Nephron progenitor cell (in vitro differentiated cells): ENCODE measurements at regions not wholly inside any gene's neighbourhood (a gene's known extent, or its start where the extent isn't known, plus 50 kb on each side); places are given as distances from the start of the nearest gene placed in this dataset.

Experiments
- DNase-seq: peaks from one replicate; pipeline ENCODE4 v3.0.0; 2021
- H3K27ac Mint-ChIP-seq: 2 replicates; pipeline ENCODE4 v1.8.0; 2021; ENCODE audit warnings: mild to moderate bottlenecking, moderate library complexity, mixed read lengths
- H3K27me3 Mint-ChIP-seq: 2 replicates; pipeline ENCODE4 v1.8.0; 2021; ENCODE audit warnings: mild to moderate bottlenecking, low read depth, mixed read lengths; ENCODE audit not compliant: poor library complexity
- H3K36me3 Mint-ChIP-seq: 2 replicates; pipeline ENCODE4 v1.8.0; 2021; ENCODE audit warnings: low read depth, mixed read lengths
- H3K4me1 Mint-ChIP-seq: 2 replicates; pipeline ENCODE4 v1.8.0; 2021; ENCODE audit warnings: mixed read lengths
- H3K4me3 Mint-ChIP-seq: 2 replicates; pipeline ENCODE4 v1.8.0; 2021; ENCODE audit warnings: mild to moderate bottlenecking, moderate library complexity, mixed read lengths
- H3K9me3 Mint-ChIP-seq: 2 replicates; pipeline ENCODE4 v1.8.0; 2021; ENCODE audit warnings: mild to moderate bottlenecking, moderate library complexity, mixed read lengths
- TF ChIP-seq, protein P1 (sequence below): fragments of 200-600 bp; sonication (generic); IDR thresholded peaks from 2 replicates; pipeline ENCODE4 v1.5.0; 2021; ENCODE audit warnings: antibody characterized with exemption

DNA sequence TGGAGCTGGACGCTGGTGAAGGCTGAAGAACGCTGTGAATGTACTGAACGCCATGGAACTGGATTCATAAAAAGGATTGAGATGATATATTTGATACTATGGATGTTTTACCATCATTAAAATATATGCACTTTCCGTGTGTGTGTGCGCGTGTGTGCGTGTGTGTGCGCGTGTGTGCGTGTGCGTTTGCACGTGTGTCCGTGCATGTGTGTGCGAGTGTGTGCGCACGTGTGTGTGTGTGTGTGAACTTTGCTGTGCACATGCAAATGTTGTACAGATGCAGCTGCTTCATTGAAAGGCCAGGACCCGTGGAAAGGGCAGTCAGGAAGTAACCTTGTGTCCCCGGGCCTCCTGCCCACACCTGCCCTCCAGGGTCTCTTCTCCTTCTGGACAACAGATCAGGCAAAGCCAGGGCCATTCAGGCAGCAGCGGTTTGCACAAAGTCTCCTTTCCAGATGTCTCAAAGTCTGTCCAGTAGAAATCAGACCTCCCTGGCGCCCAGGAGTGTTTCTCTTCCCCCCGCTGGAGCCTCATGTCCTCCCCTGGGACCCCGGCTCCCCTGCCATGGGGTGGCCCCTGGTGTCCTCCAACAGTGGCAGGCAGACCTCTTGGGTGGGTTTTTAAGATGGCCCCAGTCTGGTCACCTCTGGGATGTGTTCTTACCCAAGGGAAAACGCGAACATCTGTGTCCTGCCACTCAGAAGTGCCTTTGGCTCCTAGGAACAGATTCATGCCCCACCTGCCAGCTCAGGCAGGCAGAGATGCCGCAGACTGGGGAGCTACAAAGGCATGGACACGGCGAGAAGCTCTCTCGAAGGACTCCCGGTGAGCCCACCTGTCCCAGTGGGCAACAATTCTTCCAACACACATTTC lies 86.1 kb upstream of the GPC1 start:
- TF ChIP-seq, protein P1, sequence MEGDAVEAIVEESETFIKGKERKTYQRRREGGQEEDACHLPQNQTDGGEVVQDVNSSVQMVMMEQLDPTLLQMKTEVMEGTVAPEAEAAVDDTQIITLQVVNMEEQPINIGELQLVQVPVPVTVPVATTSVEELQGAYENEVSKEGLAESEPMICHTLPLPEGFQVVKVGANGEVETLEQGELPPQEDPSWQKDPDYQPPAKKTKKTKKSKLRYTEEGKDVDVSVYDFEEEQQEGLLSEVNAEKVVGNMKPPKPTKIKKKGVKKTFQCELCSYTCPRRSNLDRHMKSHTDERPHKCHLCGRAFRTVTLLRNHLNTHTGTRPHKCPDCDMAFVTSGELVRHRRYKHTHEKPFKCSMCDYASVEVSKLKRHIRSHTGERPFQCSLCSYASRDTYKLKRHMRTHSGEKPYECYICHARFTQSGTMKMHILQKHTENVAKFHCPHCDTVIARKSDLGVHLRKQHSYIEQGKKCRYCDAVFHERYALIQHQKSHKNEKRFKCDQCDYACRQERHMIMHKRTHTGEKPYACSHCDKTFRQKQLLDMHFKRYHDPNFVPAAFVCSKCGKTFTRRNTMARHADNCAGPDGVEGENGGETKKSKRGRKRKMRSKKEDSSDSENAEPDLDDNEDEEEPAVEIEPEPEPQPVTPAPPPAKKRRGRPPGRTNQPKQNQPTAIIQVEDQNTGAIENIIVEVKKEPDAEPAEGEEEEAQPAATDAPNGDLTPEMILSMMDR = no peak
- Mint-ChIP-seq H3K9me3 (peaks cover 23% of the 10 kb centered on the region), H3K27me3 (peaks cover 4% of the 10 kb centered on the region), H3K27ac (no peak overlapping the region), H3K4me3 (no peak overlapping the region), H3K36me3 (no peaks in the 10 kb centered on the region), H3K4me1 (peaks cover 32% of the 10 kb centered on the region)
- no peak for DNase-seq

DNA sequence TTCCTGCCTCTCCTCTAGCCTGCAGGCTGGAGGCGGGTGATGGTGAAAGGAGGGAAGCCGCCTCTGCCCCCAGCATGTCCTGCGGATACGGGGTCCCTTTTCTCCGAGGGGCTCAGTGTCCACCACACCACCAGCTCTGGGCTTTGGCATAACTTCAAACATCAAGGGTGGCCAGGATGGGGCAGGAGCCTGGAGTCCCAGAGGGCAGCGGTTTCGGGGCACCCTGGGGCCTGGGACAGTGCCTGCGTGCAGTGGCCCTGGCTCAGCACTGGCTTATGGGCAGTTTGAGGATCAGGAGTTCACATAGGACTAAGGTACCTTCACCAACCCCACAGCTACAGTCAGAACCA lies 85.5 kb upstream of the GPC1 start:
- H3K27me3 Mint-ChIP-seq = peaks cover 4% of the 10 kb centered on the region
- peaks cover 17% of the 10 kb centered on the region for H3K9me3 Mint-ChIP-seq
- no peak overlapping the region for H3K27ac Mint-ChIP-seq
- H3K36me3 Mint-ChIP-seq = no peaks in the 10 kb centered on the region
- no peak for DNase-seq
- H3K4me3 Mint-ChIP-seq = no peak overlapping the region
- TF ChIP-seq, protein P1 = no peak
- peaks cover 34% of the 10 kb centered on the region for H3K4me1 Mint-ChIP-seq

DNA sequence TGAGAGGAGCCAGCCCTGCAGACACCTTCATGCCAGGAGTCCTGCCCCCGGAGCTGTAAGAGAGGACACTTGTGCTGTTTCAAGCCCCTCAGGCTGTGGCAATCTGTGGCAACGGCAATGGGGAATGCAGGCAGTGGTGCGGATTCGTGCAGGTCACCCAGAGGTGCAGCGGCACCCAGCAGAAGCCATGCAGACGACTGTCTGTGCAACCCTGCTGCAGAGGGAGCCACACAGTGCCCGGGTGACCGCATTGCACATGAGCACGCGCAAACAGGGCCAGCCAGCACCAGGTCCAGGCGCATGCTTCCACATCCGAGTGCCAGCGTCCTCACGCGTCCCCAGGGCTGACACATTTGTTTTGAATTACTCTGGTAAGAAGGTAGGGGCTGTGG lies 84.8 kb upstream of the GPC1 start:
- no peak for DNase-seq
- Mint-ChIP-seq H3K27ac (no peak overlapping the region), H3K4me3 (no peak overlapping the region), H3K9me3 (peaks cover 9% of the 10 kb centered on the region), H3K4me1 (peaks cover 41% of the 10 kb centered on the region), H3K36me3 (no peaks in the 10 kb centered on the region), H3K27me3 (peaks cover 4% of the 10 kb centered on the region)
- TF ChIP-seq, protein P1 = no peak

DNA sequence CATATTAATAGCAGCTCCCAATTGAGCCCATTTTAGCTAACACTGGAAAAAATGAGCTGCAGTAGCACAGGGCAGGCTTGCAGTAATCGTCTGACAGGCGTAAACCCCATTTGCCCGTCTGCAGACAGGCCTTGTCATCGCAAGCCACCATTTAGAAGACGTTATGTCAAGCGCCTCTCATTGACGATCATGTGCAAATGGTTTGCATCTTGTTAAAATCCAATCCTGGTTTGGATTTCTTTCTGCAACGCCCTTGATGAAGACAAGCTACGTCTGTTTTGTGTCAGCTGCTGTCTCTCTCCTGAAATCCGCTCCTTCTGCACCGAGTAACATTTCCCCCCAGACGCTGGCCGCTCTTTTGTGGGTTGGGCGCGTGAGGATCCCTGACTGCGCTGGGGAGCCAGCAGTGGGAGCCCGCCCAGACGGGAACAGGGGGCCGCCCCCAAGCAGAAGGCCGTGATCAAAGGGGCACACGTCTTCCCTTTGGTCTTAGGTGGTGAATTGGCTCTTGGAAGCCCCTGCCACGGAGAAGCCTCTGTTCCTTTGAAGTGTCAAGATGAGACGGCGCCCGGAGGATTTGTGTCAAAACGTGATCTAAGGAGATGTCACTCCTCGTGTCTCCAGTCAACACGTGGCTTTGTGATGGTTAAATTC lies 84.2 kb upstream of the GPC1 start:
- H3K4me3 Mint-ChIP-seq = no peak overlapping the region
- peaks cover 4% of the 10 kb centered on the region for H3K27me3 Mint-ChIP-seq
- DNase-seq = no peak

DNA sequence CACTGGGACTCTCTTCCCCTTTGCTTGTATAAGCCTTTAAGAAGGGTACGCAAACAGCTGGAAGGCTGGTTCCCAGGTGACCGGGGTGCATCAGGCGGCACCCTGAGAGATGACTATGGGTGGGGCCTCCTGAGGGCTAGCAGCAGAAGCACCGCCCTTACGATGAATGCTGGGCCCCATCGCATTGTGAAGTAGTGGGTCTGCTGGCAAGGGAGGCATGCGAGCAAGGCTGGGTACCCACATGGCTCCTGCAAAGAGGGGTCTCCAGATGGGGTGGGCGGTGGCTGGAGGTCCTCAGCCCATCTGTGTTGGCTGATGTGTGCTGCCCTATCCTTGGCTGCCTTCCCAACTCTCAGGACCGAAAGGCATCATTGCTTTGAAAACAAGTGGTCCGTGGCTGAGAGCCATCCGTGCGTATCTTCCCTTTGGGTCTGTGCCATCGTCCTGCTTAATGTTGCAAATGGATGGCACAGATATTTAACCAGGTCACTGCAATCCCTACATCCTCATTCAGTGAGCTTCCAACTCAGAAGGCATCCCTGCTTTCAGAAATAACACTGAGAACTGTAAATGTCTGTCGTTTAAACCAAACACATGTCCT lies 83.5 kb upstream of the GPC1 start:
- Mint-ChIP-seq H3K4me3 (no peak overlapping the region), H3K27me3 (peaks cover 4% of the 10 kb centered on the region), H3K36me3 (no peaks in the 10 kb centered on the region), H3K9me3 (no peaks in the 10 kb centered on the region), H3K4me1 (peaks cover 50% of the 10 kb centered on the region), H3K27ac (no peak overlapping the region)
- TF ChIP-seq, protein P1 = no peak
- no peak for DNase-seq

More for the DNA sequence above, 84.2 kb upstream of the GPC1 start:
- Mint-ChIP-seq H3K4me1 (peaks cover 46% of the 10 kb centered on the region), H3K36me3 (no peaks in the 10 kb centered on the region), H3K27ac (no peak overlapping the region), H3K9me3 (peaks cover 7% of the 10 kb centered on the region)
- TF ChIP-seq, protein P1 = no peak
